H9 (cell line): ENCODE measurements at regions not wholly inside any gene's neighbourhood (a gene's known extent, or its start where the extent isn't known, plus 50 kb on each side); places are given as distances from the start of the nearest gene placed in this dataset.

Experiments used
- DNase-seq: peaks from one replicate; pipeline ENCODE4 v3.0.0-alpha.2; 2017
- H2AFZ ChIP-seq: one replicate; pipeline ENCODE4 v1.6.1; 2013; ENCODE audit warnings: mild to moderate bottlenecking, low read length, control low read depth, moderate library complexity
- H2AK5ac ChIP-seq: 2 replicates; pipeline ENCODE4 v1.6.1; 2013; ENCODE audit warnings: low read length, control low read depth, mixed read lengths; ENCODE audit not compliant: insufficient read length
- H2BK120ac ChIP-seq: one replicate; pipeline ENCODE4 v1.6.1; 2013; ENCODE audit warnings: low read depth, mild to moderate bottlenecking, low read length, control low read depth, inconsistent platforms; ENCODE audit not compliant: poor library complexity, severe bottlenecking
- H2BK12ac ChIP-seq: 2 replicates; pipeline ENCODE4 v1.6.1; 2013; ENCODE audit warnings: low read length, control low read depth, mixed read lengths, low read depth; ENCODE audit not compliant: insufficient read length
- H2BK15ac ChIP-seq: 2 replicates; pipeline ENCODE4 v1.6.1; 2013; ENCODE audit warnings: low read depth, low read length, control low read depth
- H2BK20ac ChIP-seq: one replicate; pipeline ENCODE4 v1.6.1; 2013; ENCODE audit warnings: low read depth, mild to moderate bottlenecking, low read length, control low read depth, inconsistent platforms; ENCODE audit not compliant: poor library complexity, severe bottlenecking
- H2BK5ac ChIP-seq: 2 replicates; pipeline ENCODE4 v1.6.1; 2013; ENCODE audit warnings: low read length, control low read depth, mixed read lengths; ENCODE audit not compliant: insufficient read length
- H3K14ac ChIP-seq: 2 replicates; pipeline ENCODE4 v1.6.1; 2013; ENCODE audit warnings: low read length, control low read depth; ENCODE audit not compliant: insufficient read depth
- H3K18ac ChIP-seq: 2 replicates; pipeline ENCODE4 v1.6.1; 2013; ENCODE audit warnings: low read depth, mild to moderate bottlenecking, mixed read lengths, low read length, control low read depth; ENCODE audit not compliant: insufficient read length
- H3K23ac ChIP-seq: 2 replicates; pipeline ENCODE4 v1.6.1; 2013; ENCODE audit warnings: low read length, control low read depth, mixed read lengths, low read depth; ENCODE audit not compliant: insufficient read length
- H3K23me2 ChIP-seq: 2 replicates; pipeline ENCODE4 v1.6.1; 2013; ENCODE audit warnings: low read depth, mild to moderate bottlenecking, mixed read lengths, low read length, control low read depth; ENCODE audit not compliant: insufficient read length, poor library complexity, severe bottlenecking
- H3K27ac ChIP-seq: 2 replicates; pipeline ENCODE4 v1.5.1; 2013; ENCODE audit warnings: low read length, control low read depth, mixed read lengths, low read depth; ENCODE audit not compliant: insufficient read length
- H3K27me3 ChIP-seq: 2 replicates; pipeline ENCODE4 v1.6.1; 2013; ENCODE audit warnings: low read length, control low read depth, inconsistent platforms; ENCODE audit not compliant: insufficient read depth
- H3K4ac ChIP-seq: 2 replicates; pipeline ENCODE4 v1.6.1; 2013; ENCODE audit warnings: low read depth, mild to moderate bottlenecking, control low read depth, inconsistent platforms, low read length, moderate library complexity
- H3K4me1 ChIP-seq: 2 replicates; pipeline ENCODE4 v1.6.1; 2013; ENCODE audit warnings: low read length, control low read depth, inconsistent platforms; ENCODE audit not compliant: insufficient read depth
- H3K4me2 ChIP-seq: 2 replicates; pipeline ENCODE4 v1.6.1; 2013; ENCODE audit warnings: low read length, control low read depth, mixed read lengths; ENCODE audit not compliant: insufficient read length, insufficient read depth
- H3K56ac ChIP-seq: 2 replicates; pipeline ENCODE4 v1.6.1; 2013; ENCODE audit warnings: low read depth, mild to moderate bottlenecking, mixed read lengths, low read length, control low read depth; ENCODE audit not compliant: insufficient read length
- H3K79me1 ChIP-seq: 2 replicates; pipeline ENCODE4 v1.6.1; 2013; ENCODE audit warnings: low read depth, mild to moderate bottlenecking, moderate library complexity, low read length, control low read depth, inconsistent platforms; ENCODE audit not compliant: insufficient read depth, poor library complexity, severe bottlenecking
- H3K79me2 ChIP-seq: 2 replicates; pipeline ENCODE4 v1.6.1; 2013; ENCODE audit warnings: low read length, control low read depth, inconsistent platforms; ENCODE audit not compliant: insufficient read depth
- H3K9ac ChIP-seq: 2 replicates; pipeline ENCODE4 v1.6.1; 2013; ENCODE audit warnings: low read length, control low read depth, mixed read lengths; ENCODE audit not compliant: insufficient read length; ENCODE audit errors: extremely low read depth
- H3K9me3 ChIP-seq: one replicate; pipeline ENCODE4 v1.6.1; 2013; ENCODE audit warnings: low read depth, low read length, inconsistent platforms; ENCODE audit not compliant: control insufficient read depth
- H3T11ph ChIP-seq: one replicate; pipeline ENCODE4 v1.6.1; 2013; ENCODE audit warnings: mild to moderate bottlenecking, low read length, control low read depth, inconsistent platforms
- H4K20me1 ChIP-seq: one replicate; pipeline ENCODE4 v1.6.1; 2013; ENCODE audit not compliant: control insufficient read depth, insufficient read length, insufficient read depth
- H4K5ac ChIP-seq: 2 replicates; pipeline ENCODE4 v1.6.1; 2013; ENCODE audit warnings: low read depth, mild to moderate bottlenecking, mixed read lengths, low read length, control low read depth; ENCODE audit not compliant: insufficient read length
- H4K8ac ChIP-seq: replicated peaks from 2 replicates; pipeline ENCODE4 v1.6.1; 2013; ENCODE audit warnings: low read length, control low read depth, mixed read lengths, low read depth; ENCODE audit not compliant: insufficient read length
- H4K91ac ChIP-seq: 2 replicates; pipeline ENCODE4 v1.6.1; 2013; ENCODE audit warnings: low read depth, mild to moderate bottlenecking, moderate library complexity, mixed read lengths, low read length, control low read depth; ENCODE audit not compliant: insufficient read length
- H3K27ac Mint-ChIP-seq, 3 experiments: 2 replicates in 2 of 3; 3 replicates in 1 of 3; pipeline ENCODE4 v1.8.0; 2020 to 2021; ENCODE audit warnings: mixed read lengths in 3 of 3, mild to moderate bottlenecking in 1 of 3, moderate library complexity in 1 of 3
- H3K27me3 Mint-ChIP-seq: 2 replicates; pipeline ENCODE4 v1.8.0; 2021; ENCODE audit warnings: low read depth, mild to moderate bottlenecking, moderate library complexity, mixed read lengths
- H3K36me3 Mint-ChIP-seq, 3 experiments: 2 replicates in 2 of 3; 3 replicates in 1 of 3; pipeline ENCODE4 v1.8.0; 2020 to 2021; ENCODE audit warnings: low read depth in 3 of 3, mixed read lengths in 3 of 3; ENCODE audit not compliant: insufficient read depth in 1 of 3
- H3K4me1 Mint-ChIP-seq, 2 experiments: 2 replicates each; pipeline ENCODE4 v1.8.0; 2020; ENCODE audit warnings: mixed read lengths in 2 of 2
- H3K4me3 Mint-ChIP-seq, 2 experiments: 2 replicates in 1 of 2; 3 replicates in 1 of 2; pipeline ENCODE4 v1.8.0; 2020 to 2021; ENCODE audit warnings: mild to moderate bottlenecking in 2 of 2, mixed read lengths in 2 of 2, moderate library complexity in 1 of 2
- H3K9me3 Mint-ChIP-seq, 2 experiments: 2 replicates in 1 of 2; 3 replicates in 1 of 2; pipeline ENCODE4 v1.8.0; 2020; ENCODE audit warnings: mild to moderate bottlenecking in 2 of 2, mixed read lengths in 2 of 2, moderate library complexity in 1 of 2
- CTCF ChIP-seq: fragments of 200-600 bp; sonication (generic); conservative IDR thresholded peaks from 3 replicates; pipeline ENCODE4 v1.8.0; 2021; ENCODE audit warnings: antibody characterized with exemption, mild to moderate bottlenecking
- WGBS: extraction: QIAGEN DNeasy Blood & Tissue Kit; methylation state at CpG from one replicate; pipeline ENCODE4 v1.1.7; 2013; ENCODE audit warnings: missing lambda C conversion rate, low lambda C conversion rate, mixed read lengths; ENCODE audit not compliant: insufficient read length; ENCODE audit errors: extremely low coverage; 5-methylcytosine and 5-hydroxymethylcytosine counted together

GRCh38 chr11:128310005-128310404, 277.4 kb downstream of the ETS1 start:
- Mint-ChIP-seq H3K4me3 (no peak overlapping the region), H3K4me1 (peaks cover 4 to 5% of the 10 kb centered on the region in 2 experiments; a peak in 3 of 4 replicates), H3K36me3 (peaks cover 5 to 11% (median 9%) of the 10 kb centered on the region in 3 experiments; a peak in 3 of 7 replicates), H3K9me3 (peaks cover 12% of the 10 kb centered on the region in 2 experiments), H3K27me3 (no peaks in the 10 kb centered on the region), H3K27ac (no peak overlapping the region)
- no peak overlapping the region for H4K8ac ChIP-seq
- H4K20me1 ChIP-seq, result no peaks in the 10 kb centered on the region
- TF ChIP-seq CTCF, result no peak
- no peak overlapping the region for H2BK5ac ChIP-seq
- no peak overlapping the region for H2BK15ac ChIP-seq
- H3K79me1 ChIP-seq, result no peaks in the 10 kb centered on the region
- H3K56ac ChIP-seq, result no peak overlapping the region
- no peak overlapping the region for H4K91ac ChIP-seq
- no peaks in the 10 kb centered on the region for H3K27me3 ChIP-seq
- WGBS, result no CpG with 5 or more reads among the region's 3 CpGs
- no peaks in the 10 kb centered on the region for H3K4me1 ChIP-seq
- no peak overlapping the region for H3K4me2 ChIP-seq
- H3K9me3 ChIP-seq, result peaks cover 7% of the 10 kb centered on the region
- no peak overlapping the region for H2AK5ac ChIP-seq
- no peak for DNase-seq
- H2BK120ac ChIP-seq, result no peak overlapping the region
- no peak overlapping the region for H3K4ac ChIP-seq
- H2BK20ac ChIP-seq, result no peak overlapping the region
- H3K14ac ChIP-seq, result no peak overlapping the region
- no peak overlapping the region for H3K27ac ChIP-seq
- H2AFZ ChIP-seq, result no peak overlapping the region
- H3K9ac ChIP-seq, result no peak overlapping the region
- H3K23ac ChIP-seq, result no peak overlapping the region
- no peak overlapping the region for H4K5ac ChIP-seq
- H3T11ph ChIP-seq, result no peak overlapping the region
- H2BK12ac ChIP-seq, result no peak overlapping the region
- H3K79me2 ChIP-seq, result no peaks in the 10 kb centered on the region
- no peaks in the 10 kb centered on the region for H3K23me2 ChIP-seq
- no peak overlapping the region for H3K18ac ChIP-seq
